ENCODE measurements at regions not wholly inside any gene's neighbourhood (a gene's known extent, or its start where the extent isn't known, plus 50 kb on each side); places are given as distances from the start of the nearest gene placed in this dataset.
"Not testable (repeated sequence)": the region's sequence is repeated elsewhere in the genome, so short reads cannot be mapped to it uniquely, and the experiment has no call there.

- H3K4me2 ChIP-seq (ENCODE audit: insufficient read depth, low read length, poor library complexity, severe bottlenecking); H2BK5ac ChIP-seq (ENCODE audit: low read length); H4K91ac ChIP-seq (ENCODE audit: low read depth, low read length, poor library complexity); H3K23ac ChIP-seq (ENCODE audit: low read depth, low read length, poor library complexity); H2BK120ac ChIP-seq (ENCODE audit: low read depth, low read length); H2BK12ac ChIP-seq (ENCODE audit: low read length); H3K4me3 ChIP-seq (ENCODE audit: low read length in 2 of 2); H3K36me3 ChIP-seq (replicated peaks in 1 of 2; ENCODE audit: control insufficient read depth in 2 of 2, insufficient read depth in 2 of 2, low read length in 2 of 2); DNase-seq (ENCODE audit: low spot score); H3K27me3 ChIP-seq (ENCODE audit: control insufficient read depth in 3 of 3, insufficient read depth in 3 of 3, low read depth in 1 of 3, low read length in 3 of 3); H3K4ac ChIP-seq (ENCODE audit: low read length); H3K79me1 ChIP-seq (ENCODE audit: low read depth, low read length); H3K14ac ChIP-seq (ENCODE audit: low read length); H3K18ac ChIP-seq (ENCODE audit: low read length); H4K8ac ChIP-seq (ENCODE audit: low read depth, low read length); H3K27ac ChIP-seq (replicated peaks; ENCODE audit: low read length); H2BK15ac ChIP-seq (ENCODE audit: low read length); H3K9ac ChIP-seq (ENCODE audit: low read depth, low read length, poor library complexity); H2AK5ac ChIP-seq (ENCODE audit: low read depth, low read length); H2AFZ ChIP-seq (ENCODE audit: low read length); H3K4me1 ChIP-seq (ENCODE audit: control insufficient read depth in 2 of 2, insufficient read depth in 1 of 2, low read depth in 1 of 2, low read length in 2 of 2); H3K9me3 ChIP-seq (replicated peaks in 1 of 2; ENCODE audit: control insufficient read depth in 2 of 2, insufficient read depth in 1 of 2, low read depth in 1 of 2, low read length in 2 of 2): not testable (repeated sequence)
- WGBS, 2 donors (ENCODE audit: extremely low coverage in 2 of 2, insufficient read length in 2 of 2, insufficient replicate concordance in 1 of 2), result no CpG with 5 or more reads among the region's 4 CpGs
Measured at GRCh38 chr5:85475151-85475550, 1090.5 kb upstream of the EDIL3 start.

DNA sequence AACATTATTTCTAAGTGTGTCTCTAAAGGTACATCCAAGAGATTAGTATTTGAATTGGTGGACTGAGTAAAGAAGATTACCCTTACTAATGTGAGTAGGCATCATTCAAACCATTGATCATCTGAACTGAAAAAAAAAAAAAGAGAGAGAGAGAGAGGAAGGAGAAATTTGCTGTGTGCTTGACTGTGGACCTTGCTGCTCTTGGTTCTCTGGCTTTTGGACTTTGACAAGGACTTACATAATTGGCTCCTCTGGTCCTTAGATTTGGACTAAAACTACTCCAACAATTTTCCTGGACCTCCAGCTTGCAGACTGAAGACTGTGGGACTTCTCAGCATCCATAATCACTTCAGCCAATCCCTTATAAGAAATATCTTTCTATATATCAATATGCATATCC is 1091.9 kb upstream of the EDIL3 start:
- Histone ChIP-seq H3K4me3 (ENCODE audit: low read length in 2 of 2) (no peak overlapping the region), H3K14ac (ENCODE audit: low read length) (no peak overlapping the region), H3K27ac (replicated peaks; ENCODE audit: low read length) (no peak overlapping the region), H3K4me2 (ENCODE audit: insufficient read depth, low read length, poor library complexity, severe bottlenecking) (no peak overlapping the region), H3K27me3 (ENCODE audit: control insufficient read depth in 3 of 3, insufficient read depth in 3 of 3, low read depth in 1 of 3, low read length in 3 of 3) (no peaks in the 10 kb centered on the region), H2BK5ac (ENCODE audit: low read length) (no peak overlapping the region), H3K9ac (ENCODE audit: low read depth, low read length, poor library complexity) (no peak overlapping the region), H3K4ac (ENCODE audit: low read length) (no peak overlapping the region), H4K91ac (ENCODE audit: low read depth, low read length, poor library complexity) (no peak overlapping the region), H2BK120ac (ENCODE audit: low read depth, low read length) (no peak overlapping the region), H3K23ac (ENCODE audit: low read depth, low read length, poor library complexity) (no peak overlapping the region), H4K8ac (ENCODE audit: low read depth, low read length) (no peak overlapping the region), H3K18ac (ENCODE audit: low read length) (no peak overlapping the region), H3K9me3 (replicated peaks in 1 of 2; ENCODE audit: control insufficient read depth in 2 of 2, insufficient read depth in 1 of 2, low read depth in 1 of 2, low read length in 2 of 2) (peaks cover 0 to 1% of the 10 kb centered on the region in 2 donors), H3K36me3 (replicated peaks in 1 of 2; ENCODE audit: control insufficient read depth in 2 of 2, insufficient read depth in 2 of 2, low read length in 2 of 2) (no peaks in the 10 kb centered on the region), H2AK5ac (ENCODE audit: low read depth, low read length) (no peak overlapping the region), H2BK15ac (ENCODE audit: low read length) (no peak overlapping the region), H2BK12ac (ENCODE audit: low read length) (no peak overlapping the region), H3K4me1 (ENCODE audit: control insufficient read depth in 2 of 2, insufficient read depth in 1 of 2, low read depth in 1 of 2, low read length in 2 of 2) (no peaks in the 10 kb centered on the region), H2AFZ (ENCODE audit: low read length) (no peak overlapping the region), H3K79me1 (ENCODE audit: low read depth, low read length) (no peaks in the 10 kb centered on the region)
- no peak for DNase-seq (ENCODE audit: low spot score)

GRCh38 chr5:85479849-85480248 is 1095.2 kb upstream of the EDIL3 start:
- H3K4me3 ChIP-seq (ENCODE audit: low read length in 2 of 2), result no peak overlapping the region
- H2AFZ ChIP-seq (ENCODE audit: low read length), result no peak overlapping the region
- DNase-seq (ENCODE audit: low spot score), result no peak
- H3K9me3 ChIP-seq (replicated peaks in 1 of 2; ENCODE audit: control insufficient read depth in 2 of 2, insufficient read depth in 1 of 2, low read depth in 1 of 2, low read length in 2 of 2), result peaks cover 0 to 4% of the 10 kb centered on the region in 2 donors
- H2BK120ac ChIP-seq (ENCODE audit: low read depth, low read length), result no peak overlapping the region
- H3K27me3 ChIP-seq (ENCODE audit: control insufficient read depth in 3 of 3, insufficient read depth in 3 of 3, low read depth in 1 of 3, low read length in 3 of 3), result no peaks in the 10 kb centered on the region
- no peak overlapping the region for H4K8ac ChIP-seq (ENCODE audit: low read depth, low read length)
- H3K18ac ChIP-seq (ENCODE audit: low read length), result no peak overlapping the region
- WGBS, 2 donors (ENCODE audit: extremely low coverage in 2 of 2, insufficient read length in 2 of 2, insufficient replicate concordance in 1 of 2), result no CpG with 5 or more reads among the region's 4 CpGs
- no peak overlapping the region for H2AK5ac ChIP-seq (ENCODE audit: low read depth, low read length)
- no peak overlapping the region for H3K4me2 ChIP-seq (ENCODE audit: insufficient read depth, low read length, poor library complexity, severe bottlenecking)
- no peak overlapping the region for H2BK15ac ChIP-seq (ENCODE audit: low read length)
- no peak overlapping the region for H3K27ac ChIP-seq (replicated peaks; ENCODE audit: low read length)
- no peaks in the 10 kb centered on the region for H3K4me1 ChIP-seq (ENCODE audit: control insufficient read depth in 2 of 2, insufficient read depth in 1 of 2, low read depth in 1 of 2, low read length in 2 of 2)
- no peak overlapping the region for H3K9ac ChIP-seq (ENCODE audit: low read depth, low read length, poor library complexity)
- no peak overlapping the region for H3K14ac ChIP-seq (ENCODE audit: low read length)
- no peak overlapping the region for H2BK12ac ChIP-seq (ENCODE audit: low read length)
- no peak overlapping the region for H3K4ac ChIP-seq (ENCODE audit: low read length)
- no peaks in the 10 kb centered on the region for H3K79me1 ChIP-seq (ENCODE audit: low read depth, low read length)
- H2BK5ac ChIP-seq (ENCODE audit: low read length), result no peak overlapping the region
- H4K91ac ChIP-seq (ENCODE audit: low read depth, low read length, poor library complexity), result no peak overlapping the region
- H3K36me3 ChIP-seq (replicated peaks in 1 of 2; ENCODE audit: control insufficient read depth in 2 of 2, insufficient read depth in 2 of 2, low read length in 2 of 2), result no peaks in the 10 kb centered on the region
- no peak overlapping the region for H3K23ac ChIP-seq (ENCODE audit: low read depth, low read length, poor library complexity)

DNA sequence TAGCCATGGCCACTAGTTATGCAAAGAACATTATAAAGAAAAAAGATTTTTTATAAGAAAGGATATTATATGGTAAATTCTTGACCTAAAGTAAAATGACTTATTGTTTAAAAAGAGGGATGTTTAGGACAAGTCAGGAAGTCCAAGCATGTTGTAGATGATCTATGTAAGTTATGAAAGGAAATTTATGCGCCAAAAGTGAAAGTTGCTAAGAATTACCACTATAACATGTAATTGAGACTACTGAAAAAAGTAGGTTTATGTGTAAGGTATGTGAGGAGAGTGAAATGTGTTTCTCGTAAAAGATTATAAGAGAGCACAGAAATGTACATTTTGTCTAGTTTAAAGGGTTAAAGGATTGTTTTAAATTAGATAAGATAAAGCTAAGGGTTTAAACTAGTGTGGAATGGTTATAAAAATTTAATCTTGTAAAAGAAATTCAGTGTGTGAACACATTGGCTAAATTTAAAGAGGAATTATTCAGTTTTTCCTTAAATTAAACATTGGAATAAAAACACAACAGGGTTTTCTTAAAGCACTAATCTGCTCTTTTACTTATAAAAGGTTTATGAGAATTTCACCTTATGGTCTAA is 1100.4 kb upstream of the EDIL3 start:
- Histone ChIP-seq H3K4me1 (ENCODE audit: control insufficient read depth in 2 of 2, insufficient read depth in 1 of 2, low read depth in 1 of 2, low read length in 2 of 2) (no peaks in the 10 kb centered on the region), H2BK15ac (ENCODE audit: low read length) (no peak overlapping the region), H2BK5ac (ENCODE audit: low read length) (no peak overlapping the region), H4K91ac (ENCODE audit: low read depth, low read length, poor library complexity) (no peak overlapping the region), H3K4me2 (ENCODE audit: insufficient read depth, low read length, poor library complexity, severe bottlenecking) (no peak overlapping the region), H3K27ac (replicated peaks; ENCODE audit: low read length) (no peak overlapping the region), H3K27me3 (ENCODE audit: control insufficient read depth in 3 of 3, insufficient read depth in 3 of 3, low read depth in 1 of 3, low read length in 3 of 3) (no peaks in the 10 kb centered on the region), H3K9me3 (replicated peaks in 1 of 2; ENCODE audit: control insufficient read depth in 2 of 2, insufficient read depth in 1 of 2, low read depth in 1 of 2, low read length in 2 of 2) (peaks cover 0 to 4% of the 10 kb centered on the region in 2 donors), H3K9ac (ENCODE audit: low read depth, low read length, poor library complexity) (no peak overlapping the region), H4K8ac (ENCODE audit: low read depth, low read length) (no peak overlapping the region), H3K36me3 (replicated peaks in 1 of 2; ENCODE audit: control insufficient read depth in 2 of 2, insufficient read depth in 2 of 2, low read length in 2 of 2) (no peaks in the 10 kb centered on the region), H3K23ac (ENCODE audit: low read depth, low read length, poor library complexity) (no peak overlapping the region), H3K4me3 (ENCODE audit: low read length in 2 of 2) (no peak overlapping the region), H3K4ac (ENCODE audit: low read length) (no peak overlapping the region), H2AFZ (ENCODE audit: low read length) (no peak overlapping the region), H2BK120ac (ENCODE audit: low read depth, low read length) (no peak overlapping the region), H3K79me1 (ENCODE audit: low read depth, low read length) (no peaks in the 10 kb centered on the region), H2AK5ac (ENCODE audit: low read depth, low read length) (no peak overlapping the region), H3K18ac (ENCODE audit: low read length) (no peak overlapping the region), H3K14ac (ENCODE audit: low read length) (no peak overlapping the region), H2BK12ac (ENCODE audit: low read length) (no peak overlapping the region)
- 100% methylated on average over 1 of the region's 2 CpGs; no CpG with 5 or more reads in 1 of the 2 donors for WGBS, 2 donors (ENCODE audit: extremely low coverage in 2 of 2, insufficient read length in 2 of 2, insufficient replicate concordance in 1 of 2)
- DNase-seq (ENCODE audit: low spot score), result peak; percentile 2

Measured in neuronal stem cell (in vitro differentiated cells).